ENCODE measurements at regions not wholly inside any gene's neighbourhood (a gene's known extent, or its start where the extent isn't known, plus 50 kb on each side); places are given as distances from the start of the nearest gene placed in this dataset.

- Mint-ChIP-seq H3K9me3 (no peaks in the 10 kb centered on the region), H3K27me3 (no peaks in the 10 kb centered on the region), H3K27ac (no peak overlapping the region), H3K4me1 (ENCODE audit: low read depth) (no peaks in the 10 kb centered on the region), H3K36me3 (ENCODE audit: low read depth) (no peaks in the 10 kb centered on the region), H3K4me3 (no peak overlapping the region)
- DNase-seq (no peak), ATAC-seq (ENCODE audit: poor library complexity) (no peak)
- no peaks in the 10 kb centered on the region for H3K36me3 ChIP-seq (ENCODE audit: insufficient read depth, low read length)
- no peak overlapping the region for H3K27ac ChIP-seq (ENCODE audit: low read depth in 1 of 2, low read length in 2 of 2)
- H3K4me3 ChIP-seq (ENCODE audit: low read length), result no peak overlapping the region
- ChIA-PET POLR2A (no interaction called here), CTCF (no interaction called here)
- intact Hi-C loops (cut with DNase I, micrococcal nuclease), result no loop called here
- no peaks in the 10 kb centered on the region for H3K4me1 ChIP-seq (ENCODE audit: insufficient read depth, low read length)
- no peaks in the 10 kb centered on the region for H3K9me3 ChIP-seq (ENCODE audit: control insufficient read depth in 1 of 2, insufficient read depth in 1 of 2, low read length in 2 of 2)
- H3K27me3 ChIP-seq (ENCODE audit: control insufficient read depth in 1 of 2, insufficient read depth in 2 of 2, low read length in 2 of 2), result no peaks in the 10 kb centered on the region
- no peak for TF ChIP-seq CTCF (IDR thresholded peaks at IDR 0.05)
Measured at GRCh38 chr11:89660234-89660633, 49.9 kb upstream of the TRIM77 start.
